ENCODE measurements at regions not wholly inside any gene's neighbourhood (a gene's known extent, or its start where the extent isn't known, plus 50 kb on each side); places are given as distances from the start of the nearest gene placed in this dataset.
"Not testable (repeated sequence)": the region's sequence is repeated elsewhere in the genome, so short reads cannot be mapped to it uniquely, and the experiment has no call there.

GRCh38 chr12:17695495-17695894 lies 394.5 kb downstream of the RERGL start:
- no peak for DNase-seq

- no peak for DNase-seq
Measured at GRCh38 chr12:17691369-17691768, 398.6 kb downstream of the RERGL start.

DNA sequence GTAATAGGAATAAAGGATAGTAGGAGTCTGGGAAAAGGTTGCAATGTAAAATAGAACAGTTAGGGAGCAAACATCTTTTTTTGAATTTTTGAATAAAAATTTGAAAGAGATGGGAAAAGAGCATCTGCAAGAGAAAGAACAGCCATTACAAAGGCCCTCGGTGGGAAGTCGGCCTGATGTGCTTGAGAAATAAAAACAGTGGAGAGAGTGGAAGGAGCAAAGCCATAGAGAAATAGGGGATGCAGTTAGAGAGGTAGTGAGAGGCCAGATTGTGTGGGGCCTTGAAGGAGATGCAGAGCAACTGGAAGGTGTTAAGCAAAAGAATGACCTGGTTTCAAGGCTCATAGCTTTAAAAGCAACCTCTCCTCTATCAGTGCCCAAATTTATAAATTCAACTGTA lies 409.8 kb downstream of the RERGL start:
- DNase-seq: no peak

DNA sequence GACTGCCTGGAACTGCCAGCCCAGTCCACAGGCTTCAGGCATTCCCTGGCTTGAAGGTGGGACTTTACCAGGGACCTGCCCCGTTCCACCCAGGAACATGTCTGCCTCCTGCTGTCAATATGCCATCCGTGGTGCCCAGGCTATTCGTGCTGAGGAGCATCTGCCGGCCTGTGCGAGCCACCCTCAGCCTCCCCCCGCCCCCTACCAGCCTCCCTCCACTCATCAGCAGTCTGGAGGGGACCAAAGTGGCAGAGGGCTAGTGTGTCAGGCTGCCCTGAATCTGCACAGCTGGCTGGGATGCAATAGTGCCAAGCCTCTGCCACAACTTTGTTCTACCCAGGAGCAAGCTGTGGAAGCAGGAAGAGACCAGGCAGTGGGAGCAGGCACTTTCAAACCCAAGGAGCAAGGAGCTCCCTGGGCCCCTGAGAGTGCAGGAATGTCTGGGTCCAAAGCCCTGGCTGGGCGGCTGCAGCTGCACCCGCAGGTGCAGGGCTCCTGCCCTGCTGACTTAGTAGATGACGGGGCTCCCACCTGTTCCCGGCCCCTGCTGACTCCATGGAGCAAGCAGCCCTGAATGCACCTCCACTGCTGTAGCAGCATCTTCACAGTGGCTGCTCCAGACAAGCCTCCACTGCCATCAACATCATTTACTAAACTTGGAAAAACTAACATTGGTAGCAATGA lies 423.2 kb downstream of the RERGL start:
- DNase-seq: no peak

DNA sequence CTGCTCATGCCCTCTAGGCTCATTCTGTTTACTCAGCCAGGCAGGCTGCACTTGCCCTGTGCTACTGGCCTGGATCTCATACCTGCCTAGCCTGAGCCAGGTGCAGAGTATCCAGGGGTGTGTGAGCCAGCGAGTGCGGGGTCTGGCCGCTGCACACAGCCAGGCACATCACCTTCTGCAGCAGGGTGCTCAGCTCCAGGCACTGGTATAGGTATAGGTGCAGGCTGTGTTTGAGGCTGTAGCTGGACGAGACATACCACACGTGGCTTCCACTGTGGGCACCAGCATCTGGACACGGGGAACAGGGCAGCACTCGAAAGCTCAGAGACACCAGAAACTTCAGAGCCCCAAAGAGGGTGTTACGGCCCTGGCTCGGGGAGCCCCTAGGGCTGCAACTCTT lies 424.2 kb downstream of the RERGL start:
- no peak for DNase-seq

DNA sequence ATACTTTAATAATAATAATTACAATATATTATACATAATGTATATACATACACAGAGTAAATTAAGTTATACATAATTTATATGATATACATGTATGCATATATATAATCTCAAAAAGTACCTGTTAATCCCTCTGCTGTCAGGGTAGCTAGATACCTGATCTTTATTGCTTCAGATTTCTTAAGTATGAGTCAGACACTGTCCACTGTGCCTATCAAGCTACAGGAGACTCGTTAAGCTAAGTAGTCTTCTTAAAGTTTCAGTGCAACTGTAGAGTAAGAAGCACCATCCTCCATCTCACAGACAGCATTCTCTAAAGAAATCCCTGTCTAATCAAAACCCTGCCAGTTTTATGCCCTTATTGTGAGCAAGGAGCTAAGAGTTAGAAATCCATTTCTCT lies 428.7 kb downstream of the RERGL start:
- no peak for DNase-seq

DNA sequence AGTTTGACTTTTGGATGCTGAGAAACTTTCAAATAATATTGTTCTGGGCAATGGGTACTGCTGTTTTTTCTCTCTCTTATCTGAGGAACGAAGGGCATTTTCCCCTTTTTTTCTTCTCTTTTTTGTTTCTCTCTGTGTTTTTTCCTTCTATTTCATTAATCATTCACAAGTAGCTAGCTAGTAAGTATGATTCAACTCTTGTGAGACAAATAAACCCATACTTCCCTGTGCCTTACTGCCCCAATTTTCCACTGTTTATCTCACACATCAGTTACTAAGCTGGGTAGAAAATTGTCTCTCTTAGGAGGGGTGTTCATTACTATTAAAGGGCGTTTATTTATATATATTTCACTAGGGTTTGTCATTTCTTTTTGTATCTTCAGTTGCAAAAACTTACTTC lies 437.6 kb downstream of the RERGL start:
- no peak for DNase-seq

- no peak for DNase-seq
Measured at GRCh38 chr12:17642340-17642650, 447.7 kb downstream of the RERGL start.

GRCh38 chr12:17640615-17641014 lies 449.4 kb downstream of the RERGL start:
- no peak for DNase-seq

- DNase-seq: no peak
Measured at GRCh38 chr12:17618831-17619230, 471.2 kb downstream of the RERGL start.

GRCh38 chr12:17609701-17610100 lies 480.3 kb downstream of the RERGL start:
- no peak for DNase-seq

DNA sequence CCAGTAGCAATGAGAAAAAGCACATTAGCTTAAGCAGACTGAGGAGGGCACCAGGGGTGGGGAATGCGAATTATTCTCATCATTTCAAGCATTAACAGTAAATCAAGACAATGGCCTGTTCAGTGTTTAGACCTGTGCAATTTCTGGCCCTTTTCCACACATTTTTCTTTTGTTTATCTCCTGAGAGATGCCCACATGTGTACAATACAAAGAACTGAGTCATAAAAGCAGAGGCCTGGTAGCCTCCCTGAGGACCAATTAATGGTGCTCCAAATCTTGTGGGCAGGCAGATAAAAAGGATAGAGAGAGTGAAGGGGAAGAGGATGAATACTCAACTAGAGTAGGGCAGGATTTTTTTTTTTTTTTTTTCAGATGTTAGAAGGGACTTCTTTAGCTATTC lies 480.8 kb downstream of the RERGL start:
- DNase-seq: no peak

- no peak for DNase-seq
Measured at GRCh38 chr12:17595111-17595510, 494.9 kb downstream of the RERGL start.

- no peak for DNase-seq
Measured at GRCh38 chr12:17593715-17594406, 496.1 kb downstream of the RERGL start.

- no peak for DNase-seq
Measured at GRCh38 chr12:17592472-17592871, 497.5 kb downstream of the RERGL start.

DNA sequence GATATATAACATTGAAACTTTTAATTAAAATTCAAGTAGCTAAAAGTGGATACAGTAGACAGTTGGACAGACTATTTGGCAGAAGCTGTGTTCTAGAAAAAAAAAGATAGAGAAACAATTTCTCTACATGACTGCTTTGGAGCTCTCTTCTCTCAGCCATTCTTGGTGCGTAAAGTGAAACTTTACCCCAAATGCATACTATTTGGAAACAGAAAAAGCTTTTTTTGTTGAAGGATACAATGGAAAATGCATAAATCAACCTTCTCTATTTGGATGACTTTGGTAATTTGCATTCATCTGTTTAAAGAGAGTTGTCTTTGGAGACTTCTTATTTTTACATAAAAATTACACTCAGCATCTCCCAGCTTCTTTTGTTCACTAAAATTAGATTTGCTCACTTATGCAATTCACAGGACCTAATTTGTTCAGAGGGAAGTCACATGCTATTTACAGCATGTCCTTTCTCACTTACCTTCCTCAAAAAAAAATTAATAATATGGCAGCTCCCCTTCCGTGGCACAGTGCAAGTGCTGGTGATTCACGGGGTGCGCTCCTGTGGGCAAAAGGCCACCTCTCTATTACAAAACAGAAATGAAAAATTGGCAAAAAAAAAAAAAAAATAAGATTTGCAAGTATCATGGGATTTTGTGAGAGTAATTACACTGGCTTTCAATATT lies 498.9 kb downstream of the RERGL start:
- no peak for DNase-seq

DNA sequence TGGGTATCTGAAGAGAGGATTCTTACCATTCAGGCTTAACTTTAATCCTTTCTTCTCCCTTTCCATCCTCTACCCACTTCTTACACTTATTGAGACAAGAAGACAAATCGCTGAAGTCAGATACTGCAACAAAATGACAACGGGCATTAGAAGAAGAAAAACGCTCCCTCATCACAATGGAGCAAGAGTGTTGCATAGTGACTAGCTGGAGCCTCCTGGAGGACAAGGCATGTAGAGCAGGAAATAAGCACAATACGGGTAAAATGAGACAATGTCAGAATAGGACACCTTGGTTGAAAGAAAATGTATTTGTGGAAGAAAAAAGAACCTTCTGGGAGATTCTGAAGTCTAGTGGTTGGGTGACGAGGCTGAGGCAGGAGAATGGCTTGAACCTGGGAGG lies 501.0 kb downstream of the RERGL start:
- no peak for DNase-seq

- DNase-seq: no peak
Measured at GRCh38 chr12:17579205-17580026, 510.6 kb downstream of the RERGL start.

GRCh38 chr12:17577405-17577804 lies 512.6 kb downstream of the RERGL start:
- no peak for DNase-seq

DNA sequence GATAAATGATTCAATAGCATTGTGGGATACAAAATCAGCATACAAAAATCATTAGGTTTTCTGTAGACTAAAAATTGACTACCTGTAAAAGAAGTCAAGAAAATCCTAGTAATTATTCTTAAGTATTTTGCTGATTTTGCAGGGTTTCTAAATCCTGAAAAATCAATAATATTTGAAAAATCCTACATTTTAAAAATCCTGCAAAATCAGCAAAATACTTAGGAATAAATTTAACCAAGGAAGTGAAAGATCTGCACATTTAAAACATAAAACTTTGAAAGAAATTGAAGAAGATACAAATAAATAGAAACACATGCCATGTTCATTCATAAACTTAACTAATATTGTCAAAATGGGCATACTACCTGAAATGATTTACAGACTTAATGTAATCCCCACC lies 517.7 kb downstream of the RERGL start:
- DNase-seq: no peak

DNA sequence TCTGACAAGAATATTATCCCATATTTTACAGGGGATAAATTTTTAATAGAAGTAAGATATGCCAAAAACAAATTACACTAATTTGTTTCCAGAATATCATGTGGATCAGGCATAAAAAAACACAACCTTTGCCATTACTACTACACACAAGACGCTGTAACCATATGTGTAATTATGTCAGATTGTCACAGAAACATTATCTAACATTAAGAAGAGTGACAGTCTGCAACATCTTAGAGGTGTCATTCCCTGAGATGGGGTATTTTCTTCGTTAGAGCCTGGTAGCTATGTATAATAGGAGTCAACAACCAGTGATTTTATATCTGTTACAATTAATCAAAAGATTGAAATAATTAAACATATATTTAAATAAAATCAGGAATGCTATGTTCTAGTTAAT lies 518.9 kb downstream of the RERGL start:
- DNase-seq: no peak

DNA sequence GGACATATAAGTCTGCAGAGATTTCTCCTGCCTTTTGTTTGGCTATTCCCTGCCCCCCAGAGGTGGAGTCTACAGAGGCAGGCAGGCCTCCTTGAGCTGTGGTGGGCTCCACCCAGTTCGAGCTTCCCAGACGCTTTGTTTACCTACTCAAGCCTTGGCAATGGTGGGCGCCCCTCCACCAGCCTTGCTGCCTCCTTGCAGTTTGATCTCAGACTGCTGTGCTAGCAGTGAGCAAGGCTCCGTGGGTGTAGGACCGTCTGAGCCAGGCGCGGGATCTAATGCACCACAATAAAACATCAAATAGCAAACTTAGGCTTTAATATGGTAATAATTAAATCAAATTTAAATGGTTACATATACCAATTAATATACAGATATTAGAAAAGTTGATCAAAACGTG lies 525.4 kb downstream of the RERGL start:
- DNase-seq: not testable (repeated sequence)

GRCh38 chr12:17550011-17550410 lies 540.0 kb downstream of the RERGL start:
- DNase-seq: no peak

GRCh38 chr12:17540921-17541320 lies 549.1 kb downstream of the RERGL start:
- no peak for DNase-seq
